ENCODE measurements at regions not wholly inside any gene's neighbourhood (a gene's known extent, or its start where the extent isn't known, plus 50 kb on each side); places are given as distances from the start of the nearest gene placed in this dataset.

DNA sequence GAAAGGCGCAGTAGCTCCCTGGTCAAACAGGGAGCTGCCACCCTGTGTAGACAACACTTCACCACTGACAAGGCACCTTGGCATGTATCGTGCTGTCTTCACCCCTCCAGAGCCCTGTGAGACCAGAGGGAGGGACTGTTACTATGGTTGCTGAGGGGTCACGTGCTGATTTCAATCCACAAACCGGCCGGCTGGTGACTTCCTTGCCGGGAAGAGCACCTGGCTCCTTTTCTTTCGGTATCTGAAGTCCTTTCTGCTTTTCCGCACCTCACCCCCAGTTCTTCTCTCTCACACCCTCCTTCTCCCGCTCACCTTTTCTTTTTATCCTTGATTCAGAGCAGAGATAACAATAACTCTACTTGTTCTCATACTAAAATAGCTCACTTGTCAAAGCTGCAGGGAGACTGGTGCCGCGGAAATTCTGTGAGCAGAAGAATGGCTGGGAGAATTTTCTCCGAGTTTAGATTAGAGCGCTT lies 327.2 kb downstream of the ZSWIM6 start:
- TF ChIP-seq, protein P1, sequence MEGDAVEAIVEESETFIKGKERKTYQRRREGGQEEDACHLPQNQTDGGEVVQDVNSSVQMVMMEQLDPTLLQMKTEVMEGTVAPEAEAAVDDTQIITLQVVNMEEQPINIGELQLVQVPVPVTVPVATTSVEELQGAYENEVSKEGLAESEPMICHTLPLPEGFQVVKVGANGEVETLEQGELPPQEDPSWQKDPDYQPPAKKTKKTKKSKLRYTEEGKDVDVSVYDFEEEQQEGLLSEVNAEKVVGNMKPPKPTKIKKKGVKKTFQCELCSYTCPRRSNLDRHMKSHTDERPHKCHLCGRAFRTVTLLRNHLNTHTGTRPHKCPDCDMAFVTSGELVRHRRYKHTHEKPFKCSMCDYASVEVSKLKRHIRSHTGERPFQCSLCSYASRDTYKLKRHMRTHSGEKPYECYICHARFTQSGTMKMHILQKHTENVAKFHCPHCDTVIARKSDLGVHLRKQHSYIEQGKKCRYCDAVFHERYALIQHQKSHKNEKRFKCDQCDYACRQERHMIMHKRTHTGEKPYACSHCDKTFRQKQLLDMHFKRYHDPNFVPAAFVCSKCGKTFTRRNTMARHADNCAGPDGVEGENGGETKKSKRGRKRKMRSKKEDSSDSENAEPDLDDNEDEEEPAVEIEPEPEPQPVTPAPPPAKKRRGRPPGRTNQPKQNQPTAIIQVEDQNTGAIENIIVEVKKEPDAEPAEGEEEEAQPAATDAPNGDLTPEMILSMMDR (IDR thresholded peaks at IDR 0.05), result no peak
- no peak for TF ChIP-seq POLR2A (IDR thresholded peaks at IDR 0.05)

All from testis (tissue), 2 donors.